ENCODE measurements at regions not wholly inside any gene's neighbourhood (a gene's known extent, or its start where the extent isn't known, plus 50 kb on each side); places are given as distances from the start of the nearest gene placed in this dataset.

DNA sequence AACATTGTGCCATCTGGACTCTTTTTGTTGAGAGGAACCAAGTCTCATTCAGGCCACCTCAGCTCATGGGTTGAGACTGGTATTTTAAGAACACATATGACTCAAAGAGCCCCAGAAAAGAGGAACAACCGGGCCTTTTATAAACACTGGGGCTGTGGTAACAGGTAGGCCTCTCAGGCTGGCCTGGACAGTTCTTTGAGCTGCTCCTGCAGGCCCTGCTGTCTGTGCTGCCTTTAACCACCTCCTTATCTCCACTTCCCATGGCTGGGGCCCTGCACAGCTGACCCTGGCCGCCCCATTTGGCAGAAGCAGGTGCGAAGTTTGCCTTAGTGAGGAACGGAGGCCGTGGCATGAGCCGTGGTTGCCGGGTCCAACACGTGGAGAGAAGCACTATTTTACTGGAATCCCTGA lies 163.3 kb downstream of the RHOU start:
- TF ChIP-seq POLR2A (IDR thresholded peaks at IDR 0.05), result no peak
- TF ChIP-seq, protein P1, sequence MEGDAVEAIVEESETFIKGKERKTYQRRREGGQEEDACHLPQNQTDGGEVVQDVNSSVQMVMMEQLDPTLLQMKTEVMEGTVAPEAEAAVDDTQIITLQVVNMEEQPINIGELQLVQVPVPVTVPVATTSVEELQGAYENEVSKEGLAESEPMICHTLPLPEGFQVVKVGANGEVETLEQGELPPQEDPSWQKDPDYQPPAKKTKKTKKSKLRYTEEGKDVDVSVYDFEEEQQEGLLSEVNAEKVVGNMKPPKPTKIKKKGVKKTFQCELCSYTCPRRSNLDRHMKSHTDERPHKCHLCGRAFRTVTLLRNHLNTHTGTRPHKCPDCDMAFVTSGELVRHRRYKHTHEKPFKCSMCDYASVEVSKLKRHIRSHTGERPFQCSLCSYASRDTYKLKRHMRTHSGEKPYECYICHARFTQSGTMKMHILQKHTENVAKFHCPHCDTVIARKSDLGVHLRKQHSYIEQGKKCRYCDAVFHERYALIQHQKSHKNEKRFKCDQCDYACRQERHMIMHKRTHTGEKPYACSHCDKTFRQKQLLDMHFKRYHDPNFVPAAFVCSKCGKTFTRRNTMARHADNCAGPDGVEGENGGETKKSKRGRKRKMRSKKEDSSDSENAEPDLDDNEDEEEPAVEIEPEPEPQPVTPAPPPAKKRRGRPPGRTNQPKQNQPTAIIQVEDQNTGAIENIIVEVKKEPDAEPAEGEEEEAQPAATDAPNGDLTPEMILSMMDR (IDR thresholded peaks at IDR 0.05), result no peak
